Right forelimb (tissue), 1 donor: ENCODE measurements at regions not wholly inside any gene's neighbourhood (a gene's known extent, or its start where the extent isn't known, plus 50 kb on each side); places are given as distances from the start of the nearest gene placed in this dataset.
"Not testable (repeated sequence)": the region's sequence is repeated elsewhere in the genome, so short reads cannot be mapped to it uniquely, and the experiment has no call there.

Source experiments
- DNase-seq: peaks from one replicate; pipeline ENCODE4 v3.0.0-alpha.2; 2018

GRCh38 chr3:106945435-106945834, 431.8 kb upstream of the CCDC54 start:
- DNase-seq: no peak

GRCh38 chr3:106946866-106947265, 430.4 kb upstream of the CCDC54 start:
- no peak for DNase-seq

- no peak for DNase-seq
Measured at GRCh38 chr3:106957029-106957428, 420.2 kb upstream of the CCDC54 start.

GRCh38 chr3:106962993-106963392, 414.2 kb upstream of the CCDC54 start:
- DNase-seq: no peak

- no peak for DNase-seq
Measured at GRCh38 chr3:106963442-106963841, 413.8 kb upstream of the CCDC54 start.

- no peak for DNase-seq
Measured at GRCh38 chr3:106965307-106965706, 411.9 kb upstream of the CCDC54 start.

GRCh38 chr3:106969596-106969995, 407.6 kb upstream of the CCDC54 start:
- DNase-seq: no peak

- DNase-seq: no peak
Measured at GRCh38 chr3:106981392-106981791, 395.8 kb upstream of the CCDC54 start.

GRCh38 chr3:106985721-106986120, 391.5 kb upstream of the CCDC54 start:
- no peak for DNase-seq

- DNase-seq: not testable (repeated sequence)
Measured at GRCh38 chr3:106998841-106999682, 378.2 kb upstream of the CCDC54 start.

GRCh38 chr3:107001635-107002034, 375.6 kb upstream of the CCDC54 start:
- DNase-seq: no peak

- not testable (repeated sequence) for DNase-seq
Measured at GRCh38 chr3:107005352-107005751, 371.9 kb upstream of the CCDC54 start.

GRCh38 chr3:107008213-107008612, 369.0 kb upstream of the CCDC54 start:
- no peak for DNase-seq

GRCh38 chr3:107013641-107014040, 363.6 kb upstream of the CCDC54 start:
- no peak for DNase-seq

- no peak for DNase-seq
Measured at GRCh38 chr3:107024551-107025026, 352.6 kb upstream of the CCDC54 start.

GRCh38 chr3:107025961-107026360, 351.3 kb upstream of the CCDC54 start:
- no peak for DNase-seq

- no peak for DNase-seq
Measured at GRCh38 chr3:107028086-107028485, 349.2 kb upstream of the CCDC54 start.

- DNase-seq: no peak
Measured at GRCh38 chr3:107028626-107029025, 348.6 kb upstream of the CCDC54 start.

- no peak for DNase-seq
Measured at GRCh38 chr3:107032111-107032510, 345.1 kb upstream of the CCDC54 start.

- DNase-seq: no peak
Measured at GRCh38 chr3:107034142-107034541, 343.1 kb upstream of the CCDC54 start.

GRCh38 chr3:107035176-107035575, 342.1 kb upstream of the CCDC54 start:
- DNase-seq: no peak

- no peak for DNase-seq
Measured at GRCh38 chr3:107044677-107045076, 332.6 kb upstream of the CCDC54 start.

GRCh38 chr3:107045791-107046190, 331.4 kb upstream of the CCDC54 start:
- no peak for DNase-seq

GRCh38 chr3:107055181-107055942, 321.9 kb upstream of the CCDC54 start:
- DNase-seq: no peak
